ENCODE measurements at regions not wholly inside any gene's neighbourhood (a gene's known extent, or its start where the extent isn't known, plus 50 kb on each side); places are given as distances from the start of the nearest gene placed in this dataset.

DNA sequence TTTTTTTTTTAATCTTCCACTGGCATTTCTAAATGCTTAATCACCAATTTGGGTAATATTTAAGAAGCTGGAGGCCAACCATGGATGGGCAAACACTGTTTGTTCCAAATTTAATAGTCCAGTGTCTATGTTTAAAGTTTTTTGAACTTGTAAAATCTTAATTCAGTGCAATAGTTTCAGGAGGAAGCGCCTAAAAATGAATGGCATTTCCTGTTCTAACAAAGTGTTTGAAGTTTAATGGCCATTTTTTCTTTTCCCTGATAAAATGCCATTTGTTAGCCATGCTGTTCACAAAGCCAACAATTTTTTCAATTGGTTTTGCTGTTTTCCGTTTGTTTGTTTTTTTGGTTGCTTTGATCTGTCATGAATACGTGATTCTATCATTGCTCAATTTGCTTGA, 552.1 kb downstream of the LMO4 start:
- TF ChIP-seq SIN3A (IDR thresholded peaks at IDR 0.05; ENCODE audit: low read depth, low read length) (no peak), NR2C1 (IDR thresholded peaks at IDR 0.05) (no peak), JUNB (IDR thresholded peaks at IDR 0.05) (no peak), EZH2 (IDR thresholded peaks at IDR 0.05; ENCODE audit: borderline replicate concordance, control insufficient read depth, low read depth, low read length) (no peak), HDAC2 (IDR thresholded peaks at IDR 0.05) (no peak), RAD21 (IDR thresholded peaks at IDR 0.05; ENCODE audit: insufficient read depth, low read depth, low read length) (no peak), CREM (IDR thresholded peaks at IDR 0.05; ENCODE audit: low read depth) (no peak), ZSCAN29 (IDR thresholded peaks at IDR 0.05) (no peak)
- TF ChIP-seq, protein P1, sequence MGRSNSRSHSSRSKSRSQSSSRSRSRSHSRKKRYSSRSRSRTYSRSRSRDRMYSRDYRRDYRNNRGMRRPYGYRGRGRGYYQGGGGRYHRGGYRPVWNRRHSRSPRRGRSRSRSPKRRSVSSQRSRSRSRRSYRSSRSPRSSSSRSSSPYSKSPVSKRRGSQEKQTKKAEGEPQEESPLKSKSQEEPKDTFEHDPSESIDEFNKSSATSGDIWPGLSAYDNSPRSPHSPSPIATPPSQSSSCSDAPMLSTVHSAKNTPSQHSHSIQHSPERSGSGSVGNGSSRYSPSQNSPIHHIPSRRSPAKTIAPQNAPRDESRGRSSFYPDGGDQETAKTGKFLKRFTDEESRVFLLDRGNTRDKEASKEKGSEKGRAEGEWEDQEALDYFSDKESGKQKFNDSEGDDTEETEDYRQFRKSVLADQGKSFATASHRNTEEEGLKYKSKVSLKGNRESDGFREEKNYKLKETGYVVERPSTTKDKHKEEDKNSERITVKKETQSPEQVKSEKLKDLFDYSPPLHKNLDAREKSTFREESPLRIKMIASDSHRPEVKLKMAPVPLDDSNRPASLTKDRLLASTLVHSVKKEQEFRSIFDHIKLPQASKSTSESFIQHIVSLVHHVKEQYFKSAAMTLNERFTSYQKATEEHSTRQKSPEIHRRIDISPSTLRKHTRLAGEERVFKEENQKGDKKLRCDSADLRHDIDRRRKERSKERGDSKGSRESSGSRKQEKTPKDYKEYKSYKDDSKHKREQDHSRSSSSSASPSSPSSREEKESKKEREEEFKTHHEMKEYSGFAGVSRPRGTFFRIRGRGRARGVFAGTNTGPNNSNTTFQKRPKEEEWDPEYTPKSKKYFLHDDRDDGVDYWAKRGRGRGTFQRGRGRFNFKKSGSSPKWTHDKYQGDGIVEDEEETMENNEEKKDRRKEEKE (IDR thresholded peaks at IDR 0.05), result no peak
- TF ChIP-seq, protein P2, sequence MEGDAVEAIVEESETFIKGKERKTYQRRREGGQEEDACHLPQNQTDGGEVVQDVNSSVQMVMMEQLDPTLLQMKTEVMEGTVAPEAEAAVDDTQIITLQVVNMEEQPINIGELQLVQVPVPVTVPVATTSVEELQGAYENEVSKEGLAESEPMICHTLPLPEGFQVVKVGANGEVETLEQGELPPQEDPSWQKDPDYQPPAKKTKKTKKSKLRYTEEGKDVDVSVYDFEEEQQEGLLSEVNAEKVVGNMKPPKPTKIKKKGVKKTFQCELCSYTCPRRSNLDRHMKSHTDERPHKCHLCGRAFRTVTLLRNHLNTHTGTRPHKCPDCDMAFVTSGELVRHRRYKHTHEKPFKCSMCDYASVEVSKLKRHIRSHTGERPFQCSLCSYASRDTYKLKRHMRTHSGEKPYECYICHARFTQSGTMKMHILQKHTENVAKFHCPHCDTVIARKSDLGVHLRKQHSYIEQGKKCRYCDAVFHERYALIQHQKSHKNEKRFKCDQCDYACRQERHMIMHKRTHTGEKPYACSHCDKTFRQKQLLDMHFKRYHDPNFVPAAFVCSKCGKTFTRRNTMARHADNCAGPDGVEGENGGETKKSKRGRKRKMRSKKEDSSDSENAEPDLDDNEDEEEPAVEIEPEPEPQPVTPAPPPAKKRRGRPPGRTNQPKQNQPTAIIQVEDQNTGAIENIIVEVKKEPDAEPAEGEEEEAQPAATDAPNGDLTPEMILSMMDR (IDR thresholded peaks at IDR 0.05 in 2 of 3, conservative IDR thresholded peaks at IDR 0.05 in 1 of 3; ENCODE audit: control insufficient read depth in 2 of 3, extremely low read depth in 1 of 3, insufficient read depth in 1 of 3, low read depth in 3 of 3, low read length in 3 of 3), result no peak
- TF ChIP-seq, protein P3, sequence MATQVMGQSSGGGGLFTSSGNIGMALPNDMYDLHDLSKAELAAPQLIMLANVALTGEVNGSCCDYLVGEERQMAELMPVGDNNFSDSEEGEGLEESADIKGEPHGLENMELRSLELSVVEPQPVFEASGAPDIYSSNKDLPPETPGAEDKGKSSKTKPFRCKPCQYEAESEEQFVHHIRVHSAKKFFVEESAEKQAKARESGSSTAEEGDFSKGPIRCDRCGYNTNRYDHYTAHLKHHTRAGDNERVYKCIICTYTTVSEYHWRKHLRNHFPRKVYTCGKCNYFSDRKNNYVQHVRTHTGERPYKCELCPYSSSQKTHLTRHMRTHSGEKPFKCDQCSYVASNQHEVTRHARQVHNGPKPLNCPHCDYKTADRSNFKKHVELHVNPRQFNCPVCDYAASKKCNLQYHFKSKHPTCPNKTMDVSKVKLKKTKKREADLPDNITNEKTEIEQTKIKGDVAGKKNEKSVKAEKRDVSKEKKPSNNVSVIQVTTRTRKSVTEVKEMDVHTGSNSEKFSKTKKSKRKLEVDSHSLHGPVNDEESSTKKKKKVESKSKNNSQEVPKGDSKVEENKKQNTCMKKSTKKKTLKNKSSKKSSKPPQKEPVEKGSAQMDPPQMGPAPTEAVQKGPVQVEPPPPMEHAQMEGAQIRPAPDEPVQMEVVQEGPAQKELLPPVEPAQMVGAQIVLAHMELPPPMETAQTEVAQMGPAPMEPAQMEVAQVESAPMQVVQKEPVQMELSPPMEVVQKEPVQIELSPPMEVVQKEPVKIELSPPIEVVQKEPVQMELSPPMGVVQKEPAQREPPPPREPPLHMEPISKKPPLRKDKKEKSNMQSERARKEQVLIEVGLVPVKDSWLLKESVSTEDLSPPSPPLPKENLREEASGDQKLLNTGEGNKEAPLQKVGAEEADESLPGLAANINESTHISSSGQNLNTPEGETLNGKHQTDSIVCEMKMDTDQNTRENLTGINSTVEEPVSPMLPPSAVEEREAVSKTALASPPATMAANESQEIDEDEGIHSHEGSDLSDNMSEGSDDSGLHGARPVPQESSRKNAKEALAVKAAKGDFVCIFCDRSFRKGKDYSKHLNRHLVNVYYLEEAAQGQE (IDR thresholded peaks at IDR 0.05; ENCODE audit: low read depth, low read length), result no peak
- TF ChIP-seq, protein P4, sequence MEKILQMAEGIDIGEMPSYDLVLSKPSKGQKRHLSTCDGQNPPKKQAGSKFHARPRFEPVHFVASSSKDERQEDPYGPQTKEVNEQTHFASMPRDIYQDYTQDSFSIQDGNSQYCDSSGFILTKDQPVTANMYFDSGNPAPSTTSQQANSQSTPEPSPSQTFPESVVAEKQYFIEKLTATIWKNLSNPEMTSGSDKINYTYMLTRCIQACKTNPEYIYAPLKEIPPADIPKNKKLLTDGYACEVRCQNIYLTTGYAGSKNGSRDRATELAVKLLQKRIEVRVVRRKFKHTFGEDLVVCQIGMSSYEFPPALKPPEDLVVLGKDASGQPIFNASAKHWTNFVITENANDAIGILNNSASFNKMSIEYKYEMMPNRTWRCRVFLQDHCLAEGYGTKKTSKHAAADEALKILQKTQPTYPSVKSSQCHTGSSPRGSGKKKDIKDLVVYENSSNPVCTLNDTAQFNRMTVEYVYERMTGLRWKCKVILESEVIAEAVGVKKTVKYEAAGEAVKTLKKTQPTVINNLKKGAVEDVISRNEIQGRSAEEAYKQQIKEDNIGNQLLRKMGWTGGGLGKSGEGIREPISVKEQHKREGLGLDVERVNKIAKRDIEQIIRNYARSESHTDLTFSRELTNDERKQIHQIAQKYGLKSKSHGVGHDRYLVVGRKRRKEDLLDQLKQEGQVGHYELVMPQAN (conservative IDR thresholded peaks at IDR 0.05), result no peak

All from GM12878 (cell line).